Uterus (tissue), 3 donors: ENCODE measurements at regions not wholly inside any gene's neighbourhood (a gene's known extent, or its start where the extent isn't known, plus 50 kb on each side); places are given as distances from the start of the nearest gene placed in this dataset.

ENCODE experiments used
- DNase-seq, 2 donors: peaks; one replicate each; pipeline ENCODE4 v3.0.0-alpha.2; 2019 to 2020
- H3K27ac ChIP-seq, 2 donors: fragments of 200-600 bp; sonication (generic); 1 replicate in 1 of 2; 2 replicates in 1 of 2; pipeline ENCODE4 v1.5.1; 2016 to 2018
- H3K27me3 ChIP-seq, 2 donors: fragments of 200-600 bp; sonication (generic); one replicate each; pipeline ENCODE4 v1.5.1; 2018 to 2019; ENCODE audit warnings: control low read depth in 1 of 2
- H3K36me3 ChIP-seq, 2 donors: fragments of 200-600 bp; sonication (generic); one replicate each; pipeline ENCODE4 v1.5.1; 2019; ENCODE audit warnings: control low read depth in 1 of 2
- H3K4me1 ChIP-seq, 2 donors: fragments of 200-600 bp; sonication (generic); one replicate each; pipeline ENCODE4 v1.5.1; 2018 to 2019; ENCODE audit warnings: control low read depth in 1 of 2
- H3K4me3 ChIP-seq, 2 donors: fragments of 200-600 bp; sonication (generic); 1 replicate in 1 of 2; 2 replicates in 1 of 2; pipeline ENCODE4 v1.5.1; 2018 to 2019; ENCODE audit warnings: mild to moderate bottlenecking in 1 of 2
- H3K9me3 ChIP-seq, 2 donors: fragments of 200-600 bp; sonication (generic); one replicate each; pipeline ENCODE4 v1.5.1; 2019; ENCODE audit warnings: control low read depth in 1 of 2
- CTCF ChIP-seq, 4 experiments: fragments of 200-600 bp in 2 of 4; fragments of 450-650 bp in 2 of 4; sonication (generic) in 2 of 4; IDR thresholded peaks; one replicate each; pipeline ENCODE4 v1.5.1; 2016 to 2019; ENCODE audit warnings: antibody characterized with exemption in 4 of 4, mild to moderate bottlenecking in 2 of 4, moderate library complexity in 1 of 4
- POLR2A ChIP-seq, 2 donors: fragments of 450-650 bp; IDR thresholded peaks; one replicate each; pipeline ENCODE4 v1.6.1; 2016; ENCODE audit warnings: antibody characterized with exemption in 2 of 2, mild to moderate bottlenecking in 1 of 2, moderate library complexity in 1 of 2
- intact Hi-C: fragments of 100-400 bp; cut with DNase I; formaldehyde crosslinking; loops from one replicate; pipeline ENCODE4 v1.15.1; 2023; ENCODE audit warnings: low total_unique reads
- donor health status: DM: yes; HTN: yes; CAD: no.

GRCh38 chr3:144463911-144464310 is 492.3 kb downstream of the DIPK2A start:
- Histone ChIP-seq H3K4me3 (no peak overlapping the region), H3K27ac (no peak overlapping the region), H3K36me3 (no peaks in the 10 kb centered on the region), H3K4me1 (no peaks in the 10 kb centered on the region), H3K9me3 (no peaks in the 10 kb centered on the region), H3K27me3 (no peaks in the 10 kb centered on the region)
- DNase-seq, result no peak
- intact Hi-C loops, result no loop called here
- TF ChIP-seq CTCF (IDR thresholded peaks at IDR 0.05) (no peak), POLR2A (IDR thresholded peaks at IDR 0.05) (no peak)

- H3K27me3 ChIP-seq, result no peaks in the 10 kb centered on the region
- H3K4me1 ChIP-seq, result no peaks in the 10 kb centered on the region
- H3K36me3 ChIP-seq, result no peaks in the 10 kb centered on the region
- intact Hi-C loops, result no loop called here
- no peak for DNase-seq
- no peak for TF ChIP-seq CTCF (IDR thresholded peaks at IDR 0.05)
- no peak for TF ChIP-seq POLR2A (IDR thresholded peaks at IDR 0.05)
- no peak overlapping the region for H3K4me3 ChIP-seq
- no peak overlapping the region for H3K27ac ChIP-seq
- H3K9me3 ChIP-seq, result no peaks in the 10 kb centered on the region
These were observed 494.5 kb downstream of the DIPK2A start for GRCh38 chr3:144466114-144466513.

- Histone ChIP-seq H3K27ac (no peak overlapping the region), H3K36me3 (no peaks in the 10 kb centered on the region), H3K4me1 (no peaks in the 10 kb centered on the region), H3K9me3 (no peaks in the 10 kb centered on the region), H3K4me3 (no peak overlapping the region), H3K27me3 (no peaks in the 10 kb centered on the region)
- intact Hi-C loops, result no loop called here
- no peak for DNase-seq
- TF ChIP-seq POLR2A (IDR thresholded peaks at IDR 0.05), result no peak
- no peak for TF ChIP-seq CTCF (IDR thresholded peaks at IDR 0.05)
These were observed 494.9 kb downstream of the DIPK2A start for GRCh38 chr3:144466540-144466939.

- no peak for DNase-seq
- Histone ChIP-seq H3K36me3 (no peaks in the 10 kb centered on the region), H3K27ac (no peak overlapping the region), H3K9me3 (no peaks in the 10 kb centered on the region), H3K4me1 (no peaks in the 10 kb centered on the region), H3K27me3 (no peaks in the 10 kb centered on the region), H3K4me3 (no peak overlapping the region)
- TF ChIP-seq POLR2A (IDR thresholded peaks at IDR 0.05), result no peak
- TF ChIP-seq CTCF (IDR thresholded peaks at IDR 0.05), result no peak
- intact Hi-C loops, result no loop called here
These were observed 499.0 kb downstream of the DIPK2A start for GRCh38 chr3:144470666-144471065.

GRCh38 chr3:144477593-144477992 is 506.0 kb downstream of the DIPK2A start:
- no peaks in the 10 kb centered on the region for H3K4me1 ChIP-seq
- H3K36me3 ChIP-seq, result no peaks in the 10 kb centered on the region
- H3K9me3 ChIP-seq, result no peaks in the 10 kb centered on the region
- no peak overlapping the region for H3K27ac ChIP-seq
- TF ChIP-seq CTCF (IDR thresholded peaks at IDR 0.05) (no peak), POLR2A (IDR thresholded peaks at IDR 0.05) (no peak)
- DNase-seq, result no peak
- intact Hi-C loops, result no loop called here
- no peak overlapping the region for H3K4me3 ChIP-seq
- no peaks in the 10 kb centered on the region for H3K27me3 ChIP-seq
